GM23338 (cell line): ENCODE measurements at regions not wholly inside any gene's neighbourhood (a gene's known extent, or its start where the extent isn't known, plus 50 kb on each side); places are given as distances from the start of the nearest gene placed in this dataset.

ENCODE experiments used
- CREB1 ChIP-seq: fragments of 250-450 bp; sonication (Bioruptor Pico); IDR thresholded peaks from 2 replicates; pipeline ENCODE4 v1.5.0; 2020; ENCODE audit warnings: low read depth, mild to moderate bottlenecking, moderate library complexity
- CTCF ChIP-seq, 2 experiments: fragments of 200-600 bp in 1 of 2; sonication (generic) in 1 of 2; conservative IDR thresholded peaks; 2 replicates each; pipeline versions ENCODE4 v1.5.1 to v1.6.1; 2016 to 2017; ENCODE audit warnings: antibody characterized with exemption in 2 of 2, low read depth in 2 of 2, mild to moderate bottlenecking in 2 of 2, moderate library complexity in 1 of 2
- ETS1 ChIP-seq: IDR thresholded peaks from 2 replicates; pipeline ENCODE4 v1.6.1; 2016; ENCODE audit warnings: antibody characterized with exemption
- EZH2 ChIP-seq: fragments of 200-600 bp; sonication (generic); IDR thresholded peaks from one replicate; pipeline ENCODE4 v1.8.0; 2017; ENCODE audit warnings: antibody characterized with exemption, mild to moderate bottlenecking, low read depth; ENCODE audit not compliant: unreplicated experiment
- EZH2phosphoT487 ChIP-seq: fragments of 200-600 bp; sonication (generic); IDR thresholded peaks from one replicate; pipeline ENCODE4 v1.8.1; 2018; ENCODE audit warnings: antibody characterized with exemption; ENCODE audit not compliant: unreplicated experiment
- NANOG ChIP-seq: IDR thresholded peaks from 2 replicates; pipeline ENCODE4 v1.6.1; 2016; ENCODE audit warnings: antibody characterized with exemption, borderline replicate concordance
- POLR2AphosphoS5 ChIP-seq: IDR thresholded peaks from 2 replicates; pipeline ENCODE4 v1.6.1; 2016; ENCODE audit warnings: antibody characterized with exemption, low read depth
- REST ChIP-seq: IDR thresholded peaks from one replicate; pipeline ENCODE4 v1.6.1; 2018; ENCODE audit warnings: antibody characterized with exemption; ENCODE audit not compliant: unreplicated experiment
- STAT1 ChIP-seq: IDR thresholded peaks from one replicate; pipeline ENCODE4 v1.6.1; 2016; ENCODE audit warnings: antibody characterized with exemption; ENCODE audit not compliant: unreplicated experiment
- ZNF114 ChIP-seq: fragments of 250-450 bp; sonication (Bioruptor Pico); IDR thresholded peaks from 2 replicates; pipeline ENCODE4 v1.5.0; 2020; ENCODE audit warnings: mild to moderate bottlenecking, moderate library complexity
- ZNF331 ChIP-seq: fragments of 250-450 bp; sonication (Bioruptor Pico); IDR thresholded peaks from 2 replicates; pipeline ENCODE4 v1.5.0; 2020; ENCODE audit warnings: low read depth, mild to moderate bottlenecking, moderate library complexity
- ZNF462 ChIP-seq: fragments of 250-450 bp; sonication (Bioruptor Pico); IDR thresholded peaks from 2 replicates; pipeline ENCODE4 v1.5.0; 2020; ENCODE audit warnings: mild to moderate bottlenecking, moderate library complexity

GRCh38 chr17:69944406-69944805 lies 130.6 kb upstream of the KCNJ16 start:
- TF ChIP-seq POLR2AphosphoS5 = no peak
- TF ChIP-seq EZH2 = no peak
- TF ChIP-seq CTCF (conservative IDR thresholded peaks at IDR 0.05; ENCODE audit: low read depth in 2 of 2) = no peak
- no peak for TF ChIP-seq EZH2phosphoT487
- TF ChIP-seq REST = no peak
- TF ChIP-seq STAT1 = no peak
- TF ChIP-seq CREB1 (CRISPR knock-in tag) = no peak
- TF ChIP-seq ZNF114 (CRISPR knock-in tag) = no peak
- TF ChIP-seq ETS1 = no peak
- no peak for TF ChIP-seq ZNF462 (CRISPR knock-in tag)
- no peak for TF ChIP-seq ZNF331
- TF ChIP-seq NANOG = no peak
